ENCODE measurements at regions not wholly inside any gene's neighbourhood (a gene's known extent, or its start where the extent isn't known, plus 50 kb on each side); places are given as distances from the start of the nearest gene placed in this dataset.

DNA sequence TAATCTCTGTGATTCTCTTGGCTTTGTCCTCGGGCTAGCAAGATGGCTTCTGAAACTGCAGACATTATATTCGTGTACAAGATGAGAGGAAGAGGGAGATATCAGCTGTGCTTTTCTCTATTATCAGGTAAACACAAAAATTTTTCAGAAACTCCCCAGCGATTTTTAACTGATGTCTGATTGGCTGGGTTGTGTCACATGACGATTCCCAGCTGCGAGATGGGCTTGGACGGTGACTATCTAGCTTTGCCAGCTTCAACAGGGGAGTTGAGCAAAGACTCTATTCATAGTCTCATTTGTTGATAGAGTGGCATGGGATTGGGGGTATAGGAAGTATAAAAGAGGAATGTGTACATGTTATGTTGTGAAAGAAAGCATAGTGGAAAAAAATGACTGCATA is 248.8 kb upstream of the AZI2 start:
- Histone ChIP-seq H2BK12ac (ENCODE audit: low read length) (no peak overlapping the region), H2AK5ac (ENCODE audit: low read depth, low read length) (no peak overlapping the region), H3K36me3 (replicated peaks in 1 of 2; ENCODE audit: control insufficient read depth in 2 of 2, insufficient read depth in 2 of 2, low read length in 2 of 2) (no peaks in the 10 kb centered on the region), H2BK15ac (ENCODE audit: low read length) (no peak overlapping the region), H3K23ac (ENCODE audit: low read depth, low read length, poor library complexity) (no peak overlapping the region), H3K4me3 (ENCODE audit: low read length in 2 of 2) (no peak overlapping the region), H3K14ac (ENCODE audit: low read length) (no peak overlapping the region), H2BK120ac (ENCODE audit: low read depth, low read length) (no peak overlapping the region), H3K4me2 (ENCODE audit: insufficient read depth, low read length, poor library complexity, severe bottlenecking) (no peak overlapping the region), H3K4ac (ENCODE audit: low read length) (no peak overlapping the region), H3K27me3 (ENCODE audit: control insufficient read depth in 3 of 3, insufficient read depth in 3 of 3, low read depth in 1 of 3, low read length in 3 of 3) (peaks cover 0 to 6% (median 0%) of the 10 kb centered on the region in 3 experiments), H3K18ac (ENCODE audit: low read length) (no peak overlapping the region), H3K4me1 (ENCODE audit: control insufficient read depth in 2 of 2, insufficient read depth in 1 of 2, low read depth in 1 of 2, low read length in 2 of 2) (no peaks in the 10 kb centered on the region), H3K27ac (replicated peaks; ENCODE audit: low read length) (no peak overlapping the region), H3K79me1 (ENCODE audit: low read depth, low read length) (no peaks in the 10 kb centered on the region), H3K9me3 (replicated peaks in 1 of 2; ENCODE audit: control insufficient read depth in 2 of 2, insufficient read depth in 1 of 2, low read depth in 1 of 2, low read length in 2 of 2) (no peaks in the 10 kb centered on the region), H4K8ac (ENCODE audit: low read depth, low read length) (no peak overlapping the region), H3K9ac (ENCODE audit: low read depth, low read length, poor library complexity) (no peak overlapping the region), H2AFZ (ENCODE audit: low read length) (no peak overlapping the region), H4K91ac (ENCODE audit: low read depth, low read length, poor library complexity) (no peak overlapping the region), H2BK5ac (ENCODE audit: low read length) (no peak overlapping the region)
- WGBS, 2 donors (ENCODE audit: extremely low coverage in 2 of 2, insufficient read length in 2 of 2, insufficient replicate concordance in 1 of 2): no CpG with 5 or more reads among the region's 6 CpGs
- no peak for DNase-seq (ENCODE audit: low spot score)

DNA sequence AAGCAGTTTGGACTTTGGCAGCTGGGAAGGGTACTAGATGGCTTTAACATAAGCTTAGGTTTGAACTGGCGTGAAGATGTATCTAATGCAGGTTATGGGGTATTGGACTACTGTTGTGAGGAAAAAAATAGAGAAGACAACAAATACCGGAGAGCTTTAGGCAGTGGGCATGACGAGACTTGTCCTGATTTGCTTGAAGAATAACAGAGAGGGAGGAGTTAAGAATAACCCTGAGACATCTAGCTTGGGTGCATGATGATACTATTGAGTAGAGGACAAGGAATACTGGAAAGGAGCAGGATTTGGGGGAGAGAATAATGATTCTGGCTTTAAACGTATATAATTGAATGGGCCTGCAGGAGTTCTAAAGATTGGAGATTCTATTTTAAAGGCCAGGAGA is 249.5 kb upstream of the AZI2 start:
- Histone ChIP-seq H3K79me1 (ENCODE audit: low read depth, low read length) (no peaks in the 10 kb centered on the region), H3K9ac (ENCODE audit: low read depth, low read length, poor library complexity) (no peak overlapping the region), H3K27me3 (ENCODE audit: control insufficient read depth in 3 of 3, insufficient read depth in 3 of 3, low read depth in 1 of 3, low read length in 3 of 3) (peaks cover 0 to 6% (median 0%) of the 10 kb centered on the region in 3 experiments), H3K4me1 (ENCODE audit: control insufficient read depth in 2 of 2, insufficient read depth in 1 of 2, low read depth in 1 of 2, low read length in 2 of 2) (no peaks in the 10 kb centered on the region), H2BK5ac (ENCODE audit: low read length) (no peak overlapping the region), H3K4ac (ENCODE audit: low read length) (no peak overlapping the region), H2BK120ac (ENCODE audit: low read depth, low read length) (no peak overlapping the region), H3K27ac (replicated peaks; ENCODE audit: low read length) (no peak overlapping the region), H2BK12ac (ENCODE audit: low read length) (no peak overlapping the region), H3K14ac (ENCODE audit: low read length) (no peak overlapping the region), H3K4me3 (ENCODE audit: low read length in 2 of 2) (no peak overlapping the region), H2AK5ac (ENCODE audit: low read depth, low read length) (no peak overlapping the region), H2BK15ac (ENCODE audit: low read length) (no peak overlapping the region), H3K4me2 (ENCODE audit: insufficient read depth, low read length, poor library complexity, severe bottlenecking) (no peak overlapping the region), H4K8ac (ENCODE audit: low read depth, low read length) (no peak overlapping the region), H3K23ac (ENCODE audit: low read depth, low read length, poor library complexity) (no peak overlapping the region), H4K91ac (ENCODE audit: low read depth, low read length, poor library complexity) (no peak overlapping the region), H2AFZ (ENCODE audit: low read length) (no peak overlapping the region), H3K9me3 (replicated peaks in 1 of 2; ENCODE audit: control insufficient read depth in 2 of 2, insufficient read depth in 1 of 2, low read depth in 1 of 2, low read length in 2 of 2) (no peaks in the 10 kb centered on the region), H3K18ac (ENCODE audit: low read length) (no peak overlapping the region), H3K36me3 (replicated peaks in 1 of 2; ENCODE audit: control insufficient read depth in 2 of 2, insufficient read depth in 2 of 2, low read length in 2 of 2) (no peaks in the 10 kb centered on the region)
- DNase-seq (ENCODE audit: low spot score): no peak
- WGBS, 2 donors (ENCODE audit: extremely low coverage in 2 of 2, insufficient read length in 2 of 2, insufficient replicate concordance in 1 of 2): no CpG with 5 or more reads among the region's 4 CpGs

DNA sequence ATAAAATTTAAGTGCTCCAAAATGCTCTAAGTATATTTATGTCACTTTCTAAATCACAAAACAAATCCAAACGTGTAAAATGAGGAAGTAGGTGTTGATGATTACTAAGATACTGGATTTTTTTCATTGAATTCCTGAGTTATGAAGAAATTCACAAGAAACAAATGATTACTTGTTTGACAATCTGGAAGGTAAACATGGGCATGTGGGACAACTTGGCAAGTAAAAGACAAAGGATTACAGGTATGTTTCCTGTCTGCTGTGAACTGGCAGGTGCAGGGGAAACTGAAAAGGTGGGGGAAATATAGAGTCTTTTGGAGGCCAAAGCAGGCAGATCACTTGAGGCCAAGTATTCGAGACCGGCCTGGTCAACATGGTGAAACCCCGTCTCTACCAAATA is 252.7 kb upstream of the AZI2 start:
- no peaks in the 10 kb centered on the region for H3K4me1 ChIP-seq (ENCODE audit: control insufficient read depth in 2 of 2, insufficient read depth in 1 of 2, low read depth in 1 of 2, low read length in 2 of 2)
- no CpG with 5 or more reads among the region's 4 CpGs for WGBS, 2 donors (ENCODE audit: extremely low coverage in 2 of 2, insufficient read length in 2 of 2, insufficient replicate concordance in 1 of 2)
- no peak overlapping the region for H4K91ac ChIP-seq (ENCODE audit: low read depth, low read length, poor library complexity)

DNA sequence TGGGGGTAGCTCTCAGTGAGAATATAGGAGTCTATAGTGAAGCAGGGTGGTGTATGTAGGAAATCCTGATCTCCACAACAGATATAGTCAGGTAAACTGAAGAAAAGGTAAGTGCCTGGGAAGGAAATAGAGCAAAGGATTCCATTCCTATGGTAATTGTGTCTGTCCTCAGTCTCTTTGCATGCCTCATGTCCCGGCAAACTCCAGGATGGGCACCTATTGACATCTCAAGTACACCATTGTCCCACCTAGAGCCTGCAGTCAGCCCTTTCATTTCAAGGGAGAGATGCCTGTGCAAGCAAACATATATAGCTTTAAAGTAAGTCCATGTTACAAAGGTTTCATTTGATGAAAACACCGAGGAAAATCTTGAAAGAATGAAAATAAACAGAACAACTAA is 257.7 kb upstream of the AZI2 start:
- WGBS, 2 donors (ENCODE audit: extremely low coverage in 2 of 2, insufficient read length in 2 of 2, insufficient replicate concordance in 1 of 2): no CpG with 5 or more reads among the region's 2 CpGs
- no peaks in the 10 kb centered on the region for H3K79me1 ChIP-seq (ENCODE audit: low read depth, low read length)
- no peak overlapping the region for H4K91ac ChIP-seq (ENCODE audit: low read depth, low read length, poor library complexity)
- DNase-seq (ENCODE audit: low spot score): no peak
- no peak overlapping the region for H3K9ac ChIP-seq (ENCODE audit: low read depth, low read length, poor library complexity)
- no peak overlapping the region for H2BK12ac ChIP-seq (ENCODE audit: low read length)
- H2AK5ac ChIP-seq (ENCODE audit: low read depth, low read length): no peak overlapping the region
- H3K36me3 ChIP-seq (replicated peaks in 1 of 2; ENCODE audit: control insufficient read depth in 2 of 2, insufficient read depth in 2 of 2, low read length in 2 of 2): no peaks in the 10 kb centered on the region
- H3K27me3 ChIP-seq (ENCODE audit: control insufficient read depth in 3 of 3, insufficient read depth in 3 of 3, low read depth in 1 of 3, low read length in 3 of 3): no peaks in the 10 kb centered on the region
- no peak overlapping the region for H4K8ac ChIP-seq (ENCODE audit: low read depth, low read length)
- H2BK120ac ChIP-seq (ENCODE audit: low read depth, low read length): no peak overlapping the region
- H3K4ac ChIP-seq (ENCODE audit: low read length): no peak overlapping the region
- no peak overlapping the region for H3K4me2 ChIP-seq (ENCODE audit: insufficient read depth, low read length, poor library complexity, severe bottlenecking)
- H3K4me3 ChIP-seq (ENCODE audit: low read length in 2 of 2): no peak overlapping the region
- no peak overlapping the region for H3K27ac ChIP-seq (replicated peaks; ENCODE audit: low read length)
- H2BK15ac ChIP-seq (ENCODE audit: low read length): no peak overlapping the region
- no peak overlapping the region for H2BK5ac ChIP-seq (ENCODE audit: low read length)
- H3K9me3 ChIP-seq (replicated peaks in 1 of 2; ENCODE audit: control insufficient read depth in 2 of 2, insufficient read depth in 1 of 2, low read depth in 1 of 2, low read length in 2 of 2): no peaks in the 10 kb centered on the region
- H3K4me1 ChIP-seq (ENCODE audit: control insufficient read depth in 2 of 2, insufficient read depth in 1 of 2, low read depth in 1 of 2, low read length in 2 of 2): no peaks in the 10 kb centered on the region
- H3K14ac ChIP-seq (ENCODE audit: low read length): no peak overlapping the region
- H3K23ac ChIP-seq (ENCODE audit: low read depth, low read length, poor library complexity): no peak overlapping the region
- H3K18ac ChIP-seq (ENCODE audit: low read length): no peak overlapping the region
- H2AFZ ChIP-seq (ENCODE audit: low read length): no peak overlapping the region

More for the DNA sequence above, 252.7 kb upstream of the AZI2 start:
- Histone ChIP-seq H4K8ac (ENCODE audit: low read depth, low read length) (no peak overlapping the region), H3K4me2 (ENCODE audit: insufficient read depth, low read length, poor library complexity, severe bottlenecking) (no peak overlapping the region), H3K27me3 (ENCODE audit: control insufficient read depth in 3 of 3, insufficient read depth in 3 of 3, low read depth in 1 of 3, low read length in 3 of 3) (peaks cover 0 to 3% (median 0%) of the 10 kb centered on the region in 3 experiments), H2AFZ (ENCODE audit: low read length) (no peak overlapping the region), H3K27ac (replicated peaks; ENCODE audit: low read length) (no peak overlapping the region), H3K23ac (ENCODE audit: low read depth, low read length, poor library complexity) (no peak overlapping the region), H3K4me3 (ENCODE audit: low read length in 2 of 2) (no peak overlapping the region), H3K9ac (ENCODE audit: low read depth, low read length, poor library complexity) (no peak overlapping the region), H2BK15ac (ENCODE audit: low read length) (no peak overlapping the region), H2BK12ac (ENCODE audit: low read length) (no peak overlapping the region), H2BK5ac (ENCODE audit: low read length) (no peak overlapping the region), H3K4ac (ENCODE audit: low read length) (no peak overlapping the region), H3K14ac (ENCODE audit: low read length) (no peak overlapping the region), H2BK120ac (ENCODE audit: low read depth, low read length) (no peak overlapping the region), H3K36me3 (replicated peaks in 1 of 2; ENCODE audit: control insufficient read depth in 2 of 2, insufficient read depth in 2 of 2, low read length in 2 of 2) (no peaks in the 10 kb centered on the region), H3K18ac (ENCODE audit: low read length) (no peak overlapping the region), H2AK5ac (ENCODE audit: low read depth, low read length) (no peak overlapping the region), H3K79me1 (ENCODE audit: low read depth, low read length) (no peaks in the 10 kb centered on the region), H3K9me3 (replicated peaks in 1 of 2; ENCODE audit: control insufficient read depth in 2 of 2, insufficient read depth in 1 of 2, low read depth in 1 of 2, low read length in 2 of 2) (no peaks in the 10 kb centered on the region)
- no peak for DNase-seq (ENCODE audit: low spot score)
